ENCODE measurements at regions not wholly inside any gene's neighbourhood (a gene's known extent, or its start where the extent isn't known, plus 50 kb on each side); places are given as distances from the start of the nearest gene placed in this dataset.
A peak's percentile ranks its signal among the peaks of the same experiment; 100 is the strongest.

- TF ChIP-seq TCF3 (IDR thresholded peaks at IDR 0.05; ENCODE audit: borderline replicate concordance, insufficient read depth, low read depth, low read length) (no peak), RAD51 (IDR thresholded peaks at IDR 0.05) (no peak), BRCA1 (IDR thresholded peaks at IDR 0.05; ENCODE audit: low read depth, low read length) (no peak), ATF7 (IDR thresholded peaks at IDR 0.05; ENCODE audit: low read depth) (no peak), HDAC6 (IDR thresholded peaks at IDR 0.05; ENCODE audit: unreplicated experiment) (no peak), IKZF2 (IDR thresholded peaks at IDR 0.05) (no peak), EP300 (IDR thresholded peaks at IDR 0.05; ENCODE audit: borderline replicate concordance in 1 of 2, control insufficient read depth in 1 of 2, low read depth in 2 of 2, low read length in 2 of 2) (no peak)
Measured at GRCh38 chr5:62780230-62780629, 201.6 kb downstream of the LRRC70 start (continued).

- intact Hi-C loops (cut with micrococcal nuclease; ENCODE audit: unreplicated experiment) (loop anchor here (1.0 to 5.0 kb wide), 2 partner anchors 319 to 337 kb away; no protein-coding TSS in a partner anchor), in situ Hi-C loops (cut with MboI) (loop anchor here (5.0 to 25.0 kb wide), 2 partner anchors 322 to 567 kb away; no protein-coding TSS in a partner anchor)
- no peaks in the 10 kb centered on the region for H3K27me3 ChIP-seq (replicated peaks in 1 of 2; ENCODE audit: control insufficient read depth in 2 of 2, insufficient read depth in 2 of 2, low read length in 1 of 2)
- peak overlapping the region; percentile 33; the same call in 1 of the 2 replicates for H3K4me2 ChIP-seq (ENCODE audit: control insufficient read depth, insufficient read depth)
- H3K4me3 ChIP-seq = no peak overlapping the region
- no peak overlapping the region for H3K9ac ChIP-seq (ENCODE audit: control insufficient read depth, insufficient read depth, low read length)
- ChIA-PET POLR2A (no interaction called here), RAD21 (ENCODE audit: unreplicated experiment) (interaction anchor here (0.7 to 4.1 kb wide), 9 partner anchors 48 to 377 kb away, joined by 3 to 22 read pairs (median 3); no protein-coding TSS in a partner anchor), CTCF (interaction anchor here (0.6 to 5.2 kb wide), 26 partner anchors 18 to 554 kb away, joined by 3 to 78 read pairs (median 4); partner anchors contain the start of gene DIMT1), SMC1A (ENCODE audit: uncharacterized antibody, unreplicated experiment) (interaction anchor here (0.7 to 5.3 kb wide), 11 partner anchors 11 to 346 kb away, joined by 3 to 46 read pairs (median 4); no protein-coding TSS in a partner anchor)
- H3K79me2 ChIP-seq (ENCODE audit: control insufficient read depth, insufficient read depth, low read length) = no peaks in the 10 kb centered on the region
- FAIRE-seq = no peak
- H2AFZ ChIP-seq (ENCODE audit: control insufficient read depth, low read depth, low read length) = peak overlapping the region; percentile 37
- H4K20me1 ChIP-seq (ENCODE audit: control insufficient read depth, insufficient read depth) = no peaks in the 10 kb centered on the region
- no peak overlapping the region for H3K27ac ChIP-seq (ENCODE audit: control insufficient read depth, insufficient read depth)
- 12% methylated on average over 5 of the region's 5 CpGs for WGBS (ENCODE audit: insufficient coverage, insufficient replicate concordance, low lambda C conversion rate, missing lambda C conversion rate)
- ATAC-seq = peak; percentile 87
- BruUV-seq (replicated peaks) = no TSS peak
- H3K36me3 ChIP-seq (ENCODE audit: control insufficient read depth in 2 of 2, insufficient read depth in 2 of 2, low read length in 1 of 2) = no peaks in the 10 kb centered on the region
- DNase-seq (ENCODE audit: low read depth, low spot score) = no peak
- H3K9me3 ChIP-seq (replicated peaks; ENCODE audit: control insufficient read depth, insufficient read depth, low read length) = no peaks in the 10 kb centered on the region
- no peaks in the 10 kb centered on the region; the same call in 1 of the 2 replicates for H3K4me1 ChIP-seq (ENCODE audit: control insufficient read depth, insufficient read depth, low read length)
- TF ChIP-seq FOXM1 (IDR thresholded peaks at IDR 0.05; ENCODE audit: low read depth, low read length) (no peak), POLR2A (IDR thresholded peaks at IDR 0.05; ENCODE audit: low read depth, low read length) (no peak), CHD2 (IDR thresholded peaks at IDR 0.05; ENCODE audit: borderline replicate concordance, low read depth, low read length) (no peak), ZBTB4 (CRISPR knock-in tag; IDR thresholded peaks at IDR 0.05) (no peak), PML (IDR thresholded peaks at IDR 0.05; ENCODE audit: low read length) (no peak), E2F4 (IDR thresholded peaks at IDR 0.05; ENCODE audit: low read depth, low read length) (no peak), CTCF (IDR thresholded peaks at IDR 0.05 in 2 of 3, conservative IDR thresholded peaks at IDR 0.05 in 1 of 3; ENCODE audit: control insufficient read depth in 2 of 3, extremely low read depth in 1 of 3, insufficient read depth in 1 of 3, low read depth in 3 of 3, low read length in 3 of 3) (peak; percentile 66 to 70 (median 66)), ZNF622 (IDR thresholded peaks at IDR 0.05) (no peak), CEBPB (IDR thresholded peaks at IDR 0.05; ENCODE audit: borderline replicate concordance in 1 of 2, low read depth in 2 of 2, low read length in 2 of 2) (no peak), ZNF384 (IDR thresholded peaks at IDR 0.05; ENCODE audit: borderline replicate concordance, low read depth, low read length) (peak; percentile 58; the same call in 1 of the 2 replicates), RAD21 (IDR thresholded peaks at IDR 0.05; ENCODE audit: insufficient read depth, low read depth, low read length) (peak; percentile 79)
Measured at GRCh38 chr5:62779010-62779422, 200.4 kb downstream of the LRRC70 start.

Data from GM12878 (cell line).